ENCODE measurements at regions not wholly inside any gene's neighbourhood (a gene's known extent, or its start where the extent isn't known, plus 50 kb on each side); places are given as distances from the start of the nearest gene placed in this dataset.
"Not testable (repeated sequence)": the region's sequence is repeated elsewhere in the genome, so short reads cannot be mapped to it uniquely, and the experiment has no call there.

GRCh38 chr16:29145086-29145485 is 160.2 kb downstream of the LAT start:
- DNase-seq (ENCODE audit: low spot score), result not testable (repeated sequence)

GRCh38 chr16:29144669-29145062 is 159.8 kb downstream of the LAT start:
- not testable (repeated sequence) for DNase-seq (ENCODE audit: low spot score)

GRCh38 chr16:29143739-29144668 is 159.2 kb downstream of the LAT start:
- not testable (repeated sequence) for DNase-seq (ENCODE audit: low spot score)

GRCh38 chr16:29142506-29142905 is 157.7 kb downstream of the LAT start:
- DNase-seq (ENCODE audit: low spot score), result not testable (repeated sequence)

- no peak for DNase-seq (ENCODE audit: low spot score)
Measured at GRCh38 chr16:29141586-29142324, 156.9 kb downstream of the LAT start.

- not testable (repeated sequence) for DNase-seq (ENCODE audit: low spot score)
Measured at GRCh38 chr16:29141121-29141520, 156.3 kb downstream of the LAT start.

GRCh38 chr16:29139901-29140855 is 155.3 kb downstream of the LAT start:
- not testable (repeated sequence) for DNase-seq (ENCODE audit: low spot score)

GRCh38 chr16:29139261-29139802 is 154.5 kb downstream of the LAT start:
- no peak for DNase-seq (ENCODE audit: low spot score)

GRCh38 chr16:29138698-29139097 is 153.8 kb downstream of the LAT start:
- not testable (repeated sequence) for DNase-seq (ENCODE audit: low spot score)

GRCh38 chr16:29137894-29138662 is 153.2 kb downstream of the LAT start:
- DNase-seq (ENCODE audit: low spot score), result not testable (repeated sequence)

- not testable (repeated sequence) for DNase-seq (ENCODE audit: low spot score)
Measured at GRCh38 chr16:29137461-29137860, 152.6 kb downstream of the LAT start.

- DNase-seq (ENCODE audit: low spot score), result not testable (repeated sequence)
Measured at GRCh38 chr16:29136916-29137315, 152.1 kb downstream of the LAT start.

- not testable (repeated sequence) for DNase-seq (ENCODE audit: low spot score)
Measured at GRCh38 chr16:29136046-29136696, 151.3 kb downstream of the LAT start.

- not testable (repeated sequence) for DNase-seq (ENCODE audit: low spot score)
Measured at GRCh38 chr16:29135098-29135497, 150.2 kb downstream of the LAT start.

- not testable (repeated sequence) for DNase-seq (ENCODE audit: low spot score)
Measured at GRCh38 chr16:29133681-29134430, 149.0 kb downstream of the LAT start.

GRCh38 chr16:29132869-29133268 is 148.0 kb downstream of the LAT start:
- not testable (repeated sequence) for DNase-seq (ENCODE audit: low spot score)

- not testable (repeated sequence) for DNase-seq (ENCODE audit: low spot score)
Measured at GRCh38 chr16:29132444-29132843, 147.6 kb downstream of the LAT start.

GRCh38 chr16:29130901-29131851 is 146.3 kb downstream of the LAT start:
- not testable (repeated sequence) for DNase-seq (ENCODE audit: low spot score)

Measured in D341Med (cell line).